Gastrocnemius medialis (tissue), 4 donors: ENCODE measurements at regions not wholly inside any gene's neighbourhood (a gene's known extent, or its start where the extent isn't known, plus 50 kb on each side); places are given as distances from the start of the nearest gene placed in this dataset.

Source experiments
- CTCF ChIP-seq, 5 experiments: fragments of 450-650 bp in 3 of 5; fragments of 200-600 bp in 2 of 5; sonication (generic) in 2 of 5; IDR thresholded peaks in 4 of 5; conservative IDR thresholded peaks in 1 of 5; 1 replicate in 4 of 5; 2 replicates in 1 of 5; pipeline ENCODE4 v1.5.1; 2016 to 2019; ENCODE audit warnings: antibody characterized with exemption in 5 of 5, mild to moderate bottlenecking in 3 of 5, moderate library complexity in 3 of 5
- POLR2A ChIP-seq, 2 donors: fragments of 450-650 bp; IDR thresholded peaks; one replicate each; pipeline ENCODE4 v1.6.1; 2017; ENCODE audit warnings: antibody characterized with exemption in 2 of 2, mild to moderate bottlenecking in 2 of 2, moderate library complexity in 2 of 2

- no peak for TF ChIP-seq CTCF (IDR thresholded peaks at IDR 0.05 in 4 of 5, conservative IDR thresholded peaks at IDR 0.05 in 1 of 5)
- no peak for TF ChIP-seq POLR2A (IDR thresholded peaks at IDR 0.05)
Observed at GRCh38 chr14:105601360-105602242, 75.2 kb downstream of the TMEM121 start.
